Breast epithelium (tissue), 3 donors: ENCODE measurements at regions not wholly inside any gene's neighbourhood (a gene's known extent, or its start where the extent isn't known, plus 50 kb on each side); places are given as distances from the start of the nearest gene placed in this dataset.

Experiments
- POLR2A ChIP-seq: fragments of 450-650 bp; IDR thresholded peaks from one replicate; pipeline ENCODE4 v1.6.1; 2016; ENCODE audit warnings: antibody characterized with exemption, mild to moderate bottlenecking, moderate library complexity
- TF ChIP-seq, protein P1 (sequence below), 3 donors: fragments of 450-650 bp; IDR thresholded peaks; one replicate each; pipeline ENCODE4 v1.5.1; 2016 to 2017; ENCODE audit warnings: antibody characterized with exemption in 3 of 3, mild to moderate bottlenecking in 3 of 3, moderate library complexity in 3 of 3

- no peak for TF ChIP-seq POLR2A
- TF ChIP-seq, protein P1, sequence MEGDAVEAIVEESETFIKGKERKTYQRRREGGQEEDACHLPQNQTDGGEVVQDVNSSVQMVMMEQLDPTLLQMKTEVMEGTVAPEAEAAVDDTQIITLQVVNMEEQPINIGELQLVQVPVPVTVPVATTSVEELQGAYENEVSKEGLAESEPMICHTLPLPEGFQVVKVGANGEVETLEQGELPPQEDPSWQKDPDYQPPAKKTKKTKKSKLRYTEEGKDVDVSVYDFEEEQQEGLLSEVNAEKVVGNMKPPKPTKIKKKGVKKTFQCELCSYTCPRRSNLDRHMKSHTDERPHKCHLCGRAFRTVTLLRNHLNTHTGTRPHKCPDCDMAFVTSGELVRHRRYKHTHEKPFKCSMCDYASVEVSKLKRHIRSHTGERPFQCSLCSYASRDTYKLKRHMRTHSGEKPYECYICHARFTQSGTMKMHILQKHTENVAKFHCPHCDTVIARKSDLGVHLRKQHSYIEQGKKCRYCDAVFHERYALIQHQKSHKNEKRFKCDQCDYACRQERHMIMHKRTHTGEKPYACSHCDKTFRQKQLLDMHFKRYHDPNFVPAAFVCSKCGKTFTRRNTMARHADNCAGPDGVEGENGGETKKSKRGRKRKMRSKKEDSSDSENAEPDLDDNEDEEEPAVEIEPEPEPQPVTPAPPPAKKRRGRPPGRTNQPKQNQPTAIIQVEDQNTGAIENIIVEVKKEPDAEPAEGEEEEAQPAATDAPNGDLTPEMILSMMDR (IDR thresholded peaks at IDR 0.05) = no peak
These were observed 639.2 kb downstream of the MAFB start for GRCh38 chr20:40049854-40050253.
